GM21381 (cell line): ENCODE measurements at regions not wholly inside any gene's neighbourhood (a gene's known extent, or its start where the extent isn't known, plus 50 kb on each side); places are given as distances from the start of the nearest gene placed in this dataset.
"Not testable (repeated sequence)": the region's sequence is repeated elsewhere in the genome, so short reads cannot be mapped to it uniquely, and the experiment has no call there.

Source experiments
- ATAC-seq: cut with Tn5 transposase; IDR thresholded peaks from one replicate; pipeline ENCODE4 v1.9.1; 2021; ENCODE audit warnings: mild to moderate bottlenecking, moderate library complexity; ENCODE audit not compliant: unreplicated experiment

- ATAC-seq = no peak
Measured at GRCh38 chr6:120826253-120826652, 508.0 kb downstream of the TBC1D32 start.

GRCh38 chr6:120816794-120817193 lies 517.5 kb downstream of the TBC1D32 start:
- ATAC-seq = no peak

- ATAC-seq = no peak
Measured at GRCh38 chr6:120805276-120805675, 529.0 kb downstream of the TBC1D32 start.

GRCh38 chr6:120804612-120805011 lies 529.7 kb downstream of the TBC1D32 start:
- no peak for ATAC-seq

- no peak for ATAC-seq
Measured at GRCh38 chr6:120786682-120787081, 547.6 kb downstream of the TBC1D32 start.

GRCh38 chr6:120786256-120786655 lies 548.0 kb downstream of the TBC1D32 start:
- ATAC-seq = no peak

- ATAC-seq = no peak
Measured at GRCh38 chr6:120785459-120786086, 548.7 kb downstream of the TBC1D32 start.

GRCh38 chr6:120779441-120779840 lies 554.8 kb downstream of the TBC1D32 start:
- ATAC-seq = no peak

- ATAC-seq = no peak
Measured at GRCh38 chr6:120775698-120776097, 558.6 kb downstream of the TBC1D32 start.

GRCh38 chr6:120774275-120774674 lies 560.0 kb downstream of the TBC1D32 start:
- ATAC-seq = no peak

GRCh38 chr6:120771019-120771418 lies 563.3 kb downstream of the TBC1D32 start:
- no peak for ATAC-seq

- no peak for ATAC-seq
Measured at GRCh38 chr6:120764312-120764711, 570.0 kb downstream of the TBC1D32 start.

GRCh38 chr6:120759570-120759969 lies 574.7 kb downstream of the TBC1D32 start:
- ATAC-seq = no peak

- not testable (repeated sequence) for ATAC-seq
Measured at GRCh38 chr6:120748574-120748973, 585.7 kb downstream of the TBC1D32 start.

GRCh38 chr6:120736740-120737139 lies 597.5 kb downstream of the TBC1D32 start:
- no peak for ATAC-seq

- no peak for ATAC-seq
Measured at GRCh38 chr6:120735641-120736040, 598.6 kb downstream of the TBC1D32 start.

GRCh38 chr6:120711255-120711654 lies 623.0 kb downstream of the TBC1D32 start:
- no peak for ATAC-seq

- no peak for ATAC-seq
Measured at GRCh38 chr6:120700001-120700400, 634.3 kb downstream of the TBC1D32 start.

- ATAC-seq = no peak
Measured at GRCh38 chr6:120686492-120686891, 647.8 kb downstream of the TBC1D32 start.

GRCh38 chr6:120682145-120682544 lies 652.1 kb downstream of the TBC1D32 start:
- no peak for ATAC-seq

- no peak for ATAC-seq
Measured at GRCh38 chr6:120681204-120681603, 653.1 kb downstream of the TBC1D32 start.

- no peak for ATAC-seq
Measured at GRCh38 chr6:120675886-120676285, 658.4 kb downstream of the TBC1D32 start.

GRCh38 chr6:120671519-120671918 lies 662.8 kb downstream of the TBC1D32 start:
- ATAC-seq = no peak
